ENCODE measurements at regions not wholly inside any gene's neighbourhood (a gene's known extent, or its start where the extent isn't known, plus 50 kb on each side); places are given as distances from the start of the nearest gene placed in this dataset.

DNA sequence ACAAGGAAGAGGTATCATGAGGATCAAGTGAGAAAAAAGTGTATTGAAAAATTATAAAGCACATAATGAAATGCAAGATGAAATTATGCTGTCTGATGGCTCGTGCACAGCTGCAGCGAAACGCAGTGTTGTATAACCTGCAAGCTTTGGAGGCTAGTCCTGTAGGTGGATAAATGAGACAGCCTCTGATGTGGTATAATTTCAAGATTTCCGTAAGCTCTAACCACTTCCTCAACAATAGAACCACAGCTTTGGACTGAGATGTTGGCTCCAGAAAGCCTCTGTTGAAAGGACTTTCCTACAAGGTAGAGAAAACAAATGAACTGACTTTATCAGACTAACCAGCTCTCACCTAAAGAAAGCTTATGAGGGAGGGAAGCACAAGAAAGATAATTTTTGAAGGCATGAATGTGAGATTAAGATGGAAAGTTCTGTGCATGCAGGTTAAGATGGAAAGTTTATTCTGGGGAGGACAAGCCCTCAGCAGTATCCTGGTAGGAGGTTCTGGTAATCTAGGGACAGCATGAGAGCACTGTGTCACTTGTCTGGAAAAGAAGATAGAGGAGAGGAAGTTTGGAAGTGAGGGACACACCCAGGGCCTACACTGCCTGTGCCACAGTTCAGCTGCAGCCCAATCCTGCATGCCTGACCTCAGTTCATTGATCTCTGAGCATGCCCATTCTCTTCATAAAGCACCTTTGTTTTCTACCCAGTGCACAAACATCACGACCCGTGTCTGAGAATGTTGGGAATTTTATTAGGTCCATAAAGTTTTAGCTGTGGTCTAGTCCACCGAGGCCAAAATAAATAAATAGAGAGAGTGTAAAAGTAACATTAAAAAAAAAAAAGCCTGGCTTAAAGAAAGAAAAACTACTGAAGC lies 161.5 kb upstream of the SFRP2 start:
- no peaks in the 10 kb centered on the region for H3K4me1 ChIP-seq (ENCODE audit: insufficient read depth)
- intact Hi-C loops (cut with DNase I): no loop called here
- TF ChIP-seq EP300 (IDR thresholded peaks at IDR 0.05) (no peak), POLR2A (IDR thresholded peaks at IDR 0.05) (no peak)
- TF ChIP-seq, protein P1, sequence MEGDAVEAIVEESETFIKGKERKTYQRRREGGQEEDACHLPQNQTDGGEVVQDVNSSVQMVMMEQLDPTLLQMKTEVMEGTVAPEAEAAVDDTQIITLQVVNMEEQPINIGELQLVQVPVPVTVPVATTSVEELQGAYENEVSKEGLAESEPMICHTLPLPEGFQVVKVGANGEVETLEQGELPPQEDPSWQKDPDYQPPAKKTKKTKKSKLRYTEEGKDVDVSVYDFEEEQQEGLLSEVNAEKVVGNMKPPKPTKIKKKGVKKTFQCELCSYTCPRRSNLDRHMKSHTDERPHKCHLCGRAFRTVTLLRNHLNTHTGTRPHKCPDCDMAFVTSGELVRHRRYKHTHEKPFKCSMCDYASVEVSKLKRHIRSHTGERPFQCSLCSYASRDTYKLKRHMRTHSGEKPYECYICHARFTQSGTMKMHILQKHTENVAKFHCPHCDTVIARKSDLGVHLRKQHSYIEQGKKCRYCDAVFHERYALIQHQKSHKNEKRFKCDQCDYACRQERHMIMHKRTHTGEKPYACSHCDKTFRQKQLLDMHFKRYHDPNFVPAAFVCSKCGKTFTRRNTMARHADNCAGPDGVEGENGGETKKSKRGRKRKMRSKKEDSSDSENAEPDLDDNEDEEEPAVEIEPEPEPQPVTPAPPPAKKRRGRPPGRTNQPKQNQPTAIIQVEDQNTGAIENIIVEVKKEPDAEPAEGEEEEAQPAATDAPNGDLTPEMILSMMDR (IDR thresholded peaks at IDR 0.05): no peak
- no peaks in the 10 kb centered on the region for H3K36me3 ChIP-seq
- H3K27me3 ChIP-seq: no peaks in the 10 kb centered on the region
- H3K4me3 ChIP-seq: no peak overlapping the region
- H3K27ac ChIP-seq: no peak overlapping the region
- WGBS, 3 donors: 56 to 60% (median 59%) methylated on average over 7 of the region's 7 CpGs
- H3K9me3 ChIP-seq: no peaks in the 10 kb centered on the region
- DNase-seq: no peak

GRCh38 chr4:153948041-153948440 lies 159.2 kb upstream of the SFRP2 start:
- Histone ChIP-seq H3K4me1 (ENCODE audit: insufficient read depth) (no peaks in the 10 kb centered on the region), H3K36me3 (no peaks in the 10 kb centered on the region), H3K27me3 (no peaks in the 10 kb centered on the region), H3K4me3 (no peak overlapping the region), H3K9me3 (no peaks in the 10 kb centered on the region), H3K27ac (no peak overlapping the region)
- TF ChIP-seq POLR2A (IDR thresholded peaks at IDR 0.05): no peak
- intact Hi-C loops (cut with DNase I): no loop called here
- DNase-seq: no peak
- 57 to 75% (median 61%) methylated on average over 1 of the region's 1 CpG for WGBS, 3 donors

- WGBS, 3 donors: 57 to 74% (median 70%) methylated on average over 1 of the region's 1 CpG
- DNase-seq: no peak
- TF ChIP-seq POLR2A (IDR thresholded peaks at IDR 0.05): no peak
- no peaks in the 10 kb centered on the region for H3K36me3 ChIP-seq
- H3K27me3 ChIP-seq: no peaks in the 10 kb centered on the region
- intact Hi-C loops (cut with DNase I): no loop called here
- H3K27ac ChIP-seq: no peak overlapping the region
- H3K4me1 ChIP-seq (ENCODE audit: insufficient read depth): no peaks in the 10 kb centered on the region
- H3K9me3 ChIP-seq: no peaks in the 10 kb centered on the region
- H3K4me3 ChIP-seq: no peak overlapping the region
Measured at GRCh38 chr4:153947124-153947523, 158.2 kb upstream of the SFRP2 start.

DNA sequence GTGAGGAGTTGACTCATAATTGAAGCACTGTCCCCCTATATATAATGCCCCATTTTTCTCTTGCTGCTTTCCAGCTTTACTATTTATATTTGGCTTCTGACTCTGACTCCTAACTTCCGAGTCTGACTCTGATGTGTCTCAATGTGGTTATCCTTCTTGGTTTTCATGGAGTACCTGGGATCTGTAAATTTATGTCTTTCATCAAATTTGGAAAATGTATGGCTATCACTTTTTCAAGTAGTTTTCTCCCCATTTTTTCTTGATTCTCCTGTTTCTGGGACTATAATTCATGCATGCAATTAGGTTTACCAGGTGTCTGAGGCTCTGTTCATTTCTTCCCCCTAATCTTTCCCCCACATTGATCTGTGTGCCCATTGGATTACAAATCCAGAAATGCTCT lies 156.8 kb upstream of the SFRP2 start:
- TF ChIP-seq POLR2A (IDR thresholded peaks at IDR 0.05) (no peak), EP300 (IDR thresholded peaks at IDR 0.05) (no peak)
- TF ChIP-seq, protein P1 (IDR thresholded peaks at IDR 0.05): no peak
- Histone ChIP-seq H3K9me3 (no peaks in the 10 kb centered on the region), H3K4me3 (no peak overlapping the region), H3K27me3 (no peaks in the 10 kb centered on the region), H3K4me1 (ENCODE audit: insufficient read depth) (no peaks in the 10 kb centered on the region), H3K27ac (no peak overlapping the region), H3K36me3 (no peaks in the 10 kb centered on the region)
- 68 to 88% (median 86%) methylated on average over 1 of the region's 1 CpG for WGBS, 3 donors
- DNase-seq: no peak
- intact Hi-C loops (cut with DNase I): no loop called here

DNA sequence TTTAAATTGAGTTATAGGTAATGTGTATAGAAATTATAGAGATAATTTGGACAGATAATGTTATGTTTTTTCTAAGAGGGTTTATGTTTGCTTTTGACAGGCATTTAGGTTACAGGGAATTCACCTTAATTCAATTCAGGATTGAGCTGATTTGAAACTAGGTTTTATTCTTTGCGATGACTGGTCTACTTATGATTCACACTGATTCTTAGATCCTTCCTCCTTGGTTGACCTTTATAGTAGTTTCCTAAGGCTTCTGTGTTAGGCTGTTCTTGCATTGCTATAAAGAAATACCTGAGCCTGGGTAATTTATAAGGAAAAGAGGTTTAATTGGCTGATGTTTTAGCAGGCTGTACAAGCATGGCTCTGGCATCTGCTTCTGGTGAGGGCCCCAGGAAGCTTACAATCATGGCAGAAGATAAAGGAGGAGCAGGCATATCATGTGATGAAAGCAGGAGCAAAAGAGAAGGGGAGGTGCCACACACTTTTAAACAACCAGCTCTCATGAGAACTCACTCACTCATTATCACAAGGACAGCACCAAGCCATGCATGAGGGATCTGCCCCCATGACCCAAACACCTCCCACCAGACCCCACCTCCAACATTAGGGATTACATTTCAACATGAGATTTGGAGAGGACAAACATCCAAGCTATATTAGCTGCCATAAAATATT lies 155.0 kb upstream of the SFRP2 start:
- Histone ChIP-seq H3K4me1 (ENCODE audit: insufficient read depth) (no peaks in the 10 kb centered on the region), H3K9me3 (no peaks in the 10 kb centered on the region), H3K4me3 (no peak overlapping the region), H3K27me3 (no peaks in the 10 kb centered on the region), H3K36me3 (no peaks in the 10 kb centered on the region), H3K27ac (no peak overlapping the region)
- 92 to 96% (median 92%) methylated on average over 1 of the region's 1 CpG for WGBS, 3 donors
- no peak for DNase-seq
- intact Hi-C loops (cut with DNase I): no loop called here
- TF ChIP-seq POLR2A (IDR thresholded peaks at IDR 0.05) (no peak), EP300 (IDR thresholded peaks at IDR 0.05) (no peak)
- TF ChIP-seq, protein P1 (IDR thresholded peaks at IDR 0.05): no peak

Data from ovary (tissue), 7 donors.